ENCODE measurements at regions not wholly inside any gene's neighbourhood (a gene's known extent, or its start where the extent isn't known, plus 50 kb on each side); places are given as distances from the start of the nearest gene placed in this dataset.

DNA sequence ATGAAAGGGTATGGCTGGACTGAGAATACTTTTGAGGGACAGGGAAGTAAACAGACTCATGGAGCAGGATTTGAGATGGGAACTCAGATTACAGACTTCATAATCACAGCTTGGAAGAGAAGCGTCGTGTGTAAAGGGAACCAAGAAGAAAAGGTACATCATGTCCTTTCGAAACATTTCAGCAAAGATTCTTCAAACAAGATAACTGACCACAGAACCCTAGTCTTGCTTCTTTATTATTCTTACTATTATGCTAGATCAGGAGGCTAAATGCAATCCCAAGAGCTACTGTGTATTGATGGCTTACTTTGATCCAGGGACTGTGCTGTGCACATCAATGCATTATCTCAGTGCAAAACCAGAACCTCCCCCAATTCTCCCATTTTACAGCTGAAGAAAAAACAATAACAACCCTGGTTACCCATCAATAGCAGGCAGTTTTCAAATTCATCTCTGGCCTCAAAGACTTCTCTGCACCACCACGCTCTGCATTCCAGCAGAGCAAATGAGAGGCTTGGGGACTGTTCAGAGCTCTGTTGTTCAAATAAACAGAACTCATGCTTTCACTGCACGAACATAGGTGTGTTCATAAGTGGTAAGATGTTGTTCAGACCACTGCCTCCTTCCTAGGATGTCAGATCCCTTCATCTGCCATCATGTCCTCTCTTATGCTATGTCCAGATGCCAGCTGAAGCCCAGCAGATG lies 104.8 kb upstream of the NAV2 start:
- Histone ChIP-seq H3K79me2 (ENCODE audit: control insufficient read depth, insufficient read depth, low read length) (no peaks in the 10 kb centered on the region), H3K36me3 (ENCODE audit: control insufficient read depth in 2 of 2, insufficient read depth in 2 of 2, low read length in 1 of 2) (no peaks in the 10 kb centered on the region), H3K27ac (ENCODE audit: control insufficient read depth, insufficient read depth) (no peak overlapping the region), H3K4me1 (ENCODE audit: control insufficient read depth, insufficient read depth, low read length) (no peaks in the 10 kb centered on the region), H3K4me2 (ENCODE audit: control insufficient read depth, insufficient read depth) (no peak overlapping the region), H3K9me3 (replicated peaks; ENCODE audit: control insufficient read depth, insufficient read depth, low read length) (no peaks in the 10 kb centered on the region; the same call in 2 of the 3 replicates), H3K27me3 (replicated peaks in 1 of 2; ENCODE audit: control insufficient read depth in 2 of 2, insufficient read depth in 2 of 2, low read length in 1 of 2) (no peaks in the 10 kb centered on the region), H3K9ac (ENCODE audit: control insufficient read depth, insufficient read depth, low read length) (no peak overlapping the region), H3K4me3 (no peak overlapping the region), H2AFZ (ENCODE audit: control insufficient read depth, low read depth, low read length) (no peak overlapping the region), H4K20me1 (ENCODE audit: control insufficient read depth, insufficient read depth) (no peaks in the 10 kb centered on the region)
- ATAC-seq (no peak), DNase-seq (ENCODE audit: low read depth, low spot score) (no peak), FAIRE-seq (no peak)
- in situ Hi-C loops (cut with MboI) (no loop called here), intact Hi-C loops (cut with micrococcal nuclease; ENCODE audit: unreplicated experiment) (no loop called here)
- WGBS (ENCODE audit: insufficient coverage, insufficient replicate concordance, low lambda C conversion rate, missing lambda C conversion rate): 28% methylated on average over 5 of the region's 5 CpGs
- POLR2A ChIA-PET: no interaction called here
- TF ChIP-seq ZNF384 (IDR thresholded peaks at IDR 0.05; ENCODE audit: borderline replicate concordance, low read depth, low read length): no peak
- TF ChIP-seq, protein P1, sequence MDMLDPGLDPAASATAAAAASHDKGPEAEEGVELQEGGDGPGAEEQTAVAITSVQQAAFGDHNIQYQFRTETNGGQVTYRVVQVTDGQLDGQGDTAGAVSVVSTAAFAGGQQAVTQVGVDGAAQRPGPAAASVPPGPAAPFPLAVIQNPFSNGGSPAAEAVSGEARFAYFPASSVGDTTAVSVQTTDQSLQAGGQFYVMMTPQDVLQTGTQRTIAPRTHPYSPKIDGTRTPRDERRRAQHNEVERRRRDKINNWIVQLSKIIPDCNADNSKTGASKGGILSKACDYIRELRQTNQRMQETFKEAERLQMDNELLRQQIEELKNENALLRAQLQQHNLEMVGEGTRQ (IDR thresholded peaks at IDR 0.05; ENCODE audit: borderline replicate concordance, low read depth, low read length): no peak
- RAD21 ChIA-PET (ENCODE audit: unreplicated experiment): no interaction called here
- CTCF ChIA-PET: interaction anchor here (0.6 kb wide), 1 partner anchor 525 kb away, joined by 3 read pairs; no protein-coding TSS in a partner anchor
- SMC1A ChIA-PET (ENCODE audit: uncharacterized antibody, unreplicated experiment): interaction anchor here (0.5 kb wide), 1 partner anchor 108 kb away, joined by 3 read pairs; no protein-coding TSS in a partner anchor
- BruUV-seq (replicated peaks): no TSS peak

DNA sequence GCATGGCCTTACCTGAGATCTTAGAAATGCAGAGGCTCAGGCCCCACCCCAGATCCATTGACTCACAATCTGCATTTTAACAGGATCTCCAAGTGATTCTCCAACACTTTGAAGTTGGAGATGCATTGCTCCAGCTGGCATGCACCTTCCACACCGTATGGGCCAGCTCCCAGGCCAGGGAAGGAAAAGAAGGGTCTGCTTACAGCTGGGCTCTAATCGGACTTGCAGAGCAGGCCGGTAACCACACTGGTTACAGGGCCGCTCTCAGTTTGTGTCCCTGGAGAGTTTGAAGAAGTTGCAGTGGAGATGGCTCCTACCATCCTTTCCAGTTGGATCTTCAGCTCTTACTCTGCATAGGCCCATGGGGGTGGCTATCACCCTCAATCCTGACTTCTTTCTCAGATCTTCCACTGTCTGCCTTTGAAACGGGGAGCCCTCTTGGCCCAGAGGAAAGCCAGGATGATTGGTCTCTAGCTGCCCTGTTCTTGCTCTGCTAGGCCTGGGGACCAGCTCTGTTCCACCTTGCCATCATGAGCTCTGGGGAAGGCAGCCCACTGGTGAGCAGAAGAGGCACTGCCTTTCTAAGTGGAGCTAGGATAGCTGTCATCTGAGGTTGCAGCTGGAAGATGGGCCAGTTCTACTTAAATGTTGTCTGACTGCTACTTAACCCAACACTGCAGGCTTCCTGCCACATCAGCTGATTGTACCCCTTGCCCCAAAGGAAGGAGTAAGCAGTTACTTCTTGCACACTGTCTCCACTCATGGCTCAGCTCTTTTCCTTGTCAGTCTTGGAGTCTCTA lies 105.6 kb upstream of the NAV2 start:
- Histone ChIP-seq H3K9ac (ENCODE audit: control insufficient read depth, insufficient read depth, low read length) (no peak overlapping the region), H3K4me2 (ENCODE audit: control insufficient read depth, insufficient read depth) (no peak overlapping the region), H2AFZ (ENCODE audit: control insufficient read depth, low read depth, low read length) (no peak overlapping the region), H3K27me3 (replicated peaks in 1 of 2; ENCODE audit: control insufficient read depth in 2 of 2, insufficient read depth in 2 of 2, low read length in 1 of 2) (no peaks in the 10 kb centered on the region), H3K79me2 (ENCODE audit: control insufficient read depth, insufficient read depth, low read length) (no peaks in the 10 kb centered on the region), H3K9me3 (replicated peaks; ENCODE audit: control insufficient read depth, insufficient read depth, low read length) (no peaks in the 10 kb centered on the region; the same call in 2 of the 3 replicates), H3K27ac (ENCODE audit: control insufficient read depth, insufficient read depth) (no peak overlapping the region), H4K20me1 (ENCODE audit: control insufficient read depth, insufficient read depth) (no peaks in the 10 kb centered on the region), H3K36me3 (ENCODE audit: control insufficient read depth in 2 of 2, insufficient read depth in 2 of 2, low read length in 1 of 2) (no peaks in the 10 kb centered on the region), H3K4me3 (no peak overlapping the region), H3K4me1 (ENCODE audit: control insufficient read depth, insufficient read depth, low read length) (no peaks in the 10 kb centered on the region)
- 38% methylated on average over 5 of the region's 5 CpGs for WGBS (ENCODE audit: insufficient coverage, insufficient replicate concordance, low lambda C conversion rate, missing lambda C conversion rate)
- intact Hi-C loops (cut with micrococcal nuclease; ENCODE audit: unreplicated experiment): no loop called here
- POLR2A ChIA-PET: no interaction called here
- SMC1A ChIA-PET (ENCODE audit: uncharacterized antibody, unreplicated experiment): interaction anchor here (0.5 kb wide), 1 partner anchor 109 kb away, joined by 3 read pairs; no protein-coding TSS in a partner anchor
- in situ Hi-C loops (cut with MboI): no loop called here
- BruUV-seq (replicated peaks): no TSS peak
- CTCF ChIA-PET: interaction anchor here (0.6 kb wide), 1 partner anchor 526 kb away, joined by 3 read pairs; no protein-coding TSS in a partner anchor
- DNase-seq (ENCODE audit: low read depth, low spot score): no peak
- RAD21 ChIA-PET (ENCODE audit: unreplicated experiment): no interaction called here
- ATAC-seq: no peak
- no peak for FAIRE-seq
- TF ChIP-seq FOS (IDR thresholded peaks at IDR 0.05; ENCODE audit: borderline replicate concordance, extremely low read depth, insufficient read length): no peak
- no peak for TF ChIP-seq SREBF2 (IDR thresholded peaks at IDR 0.05; ENCODE audit: low read length)
- no peak for TF ChIP-seq STAT3 (IDR thresholded peaks at IDR 0.05; ENCODE audit: low read depth, low read length)
- TF ChIP-seq POLR2AphosphoS5 (IDR thresholded peaks at IDR 0.05; ENCODE audit: low read length): no peak
- no peak for TF ChIP-seq BACH1 (IDR thresholded peaks at IDR 0.05; ENCODE audit: borderline replicate concordance)
- TF ChIP-seq WRNIP1 (IDR thresholded peaks at IDR 0.05; ENCODE audit: borderline replicate concordance, low read depth, low read length): no peak
- TF ChIP-seq, protein P2, sequence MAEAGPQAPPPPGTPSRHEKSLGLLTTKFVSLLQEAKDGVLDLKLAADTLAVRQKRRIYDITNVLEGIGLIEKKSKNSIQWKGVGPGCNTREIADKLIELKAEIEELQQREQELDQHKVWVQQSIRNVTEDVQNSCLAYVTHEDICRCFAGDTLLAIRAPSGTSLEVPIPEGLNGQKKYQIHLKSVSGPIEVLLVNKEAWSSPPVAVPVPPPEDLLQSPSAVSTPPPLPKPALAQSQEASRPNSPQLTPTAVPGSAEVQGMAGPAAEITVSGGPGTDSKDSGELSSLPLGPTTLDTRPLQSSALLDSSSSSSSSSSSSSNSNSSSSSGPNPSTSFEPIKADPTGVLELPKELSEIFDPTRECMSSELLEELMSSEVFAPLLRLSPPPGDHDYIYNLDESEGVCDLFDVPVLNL (IDR thresholded peaks at IDR 0.05; ENCODE audit: low read depth, low read length): no peak
- TF ChIP-seq GATAD2B (conservative IDR thresholded peaks at IDR 0.05; ENCODE audit: low read depth): no peak
- TF ChIP-seq CHD1 (IDR thresholded peaks at IDR 0.05; ENCODE audit: low read depth, low read length): no peak
- TF ChIP-seq PKNOX1 (IDR thresholded peaks at IDR 0.05): no peak
- no peak for TF ChIP-seq HCFC1 (IDR thresholded peaks at IDR 0.05; ENCODE audit: low read length)
- TF ChIP-seq ZSCAN29 (IDR thresholded peaks at IDR 0.05): no peak

All from GM12878 (cell line).